OCI-LY1 (cell line): ENCODE measurements at regions not wholly inside any gene's neighbourhood (a gene's known extent, or its start where the extent isn't known, plus 50 kb on each side); places are given as distances from the start of the nearest gene placed in this dataset.

Experiments used
- H2AFZ ChIP-seq: fragments of 200-600 bp; sonication (generic), shearing (Covaris generic); 2 replicates; pipeline ENCODE4 v1.6.0; 2014; ENCODE audit warnings: antibody characterized with exemption, mild to moderate bottlenecking, low read length
- H3F3A ChIP-seq: fragments of 200-600 bp; sonication (generic), shearing (Covaris generic); 2 replicates; pipeline ENCODE4 v1.6.0; 2014; ENCODE audit warnings: mild to moderate bottlenecking, antibody characterized with exemption, low read length, moderate library complexity; ENCODE audit not compliant: insufficient read depth
- H3K27ac ChIP-seq: fragments of 200-600 bp; sonication (generic); 2 replicates; pipeline ENCODE4 v1.5.1; 2014; ENCODE audit warnings: low read length, mixed run types, mild to moderate bottlenecking, low read depth; ENCODE audit not compliant: poor library complexity, severe bottlenecking
- H3K27me3 ChIP-seq: fragments of 200-600 bp; sonication (generic); 2 replicates; pipeline ENCODE4 v1.6.0; 2014; ENCODE audit warnings: antibody characterized with exemption, mild to moderate bottlenecking, low read length, moderate library complexity; ENCODE audit not compliant: insufficient read depth
- H3K36me3 ChIP-seq: fragments of 200-600 bp; sonication (generic); 2 replicates; pipeline ENCODE4 v1.6.1; 2014; ENCODE audit warnings: mild to moderate bottlenecking, antibody characterized with exemption, low read length, moderate library complexity, mixed read lengths; ENCODE audit not compliant: insufficient read depth
- H3K4me1 ChIP-seq: fragments of 200-600 bp; sonication (generic); 2 replicates; pipeline ENCODE4 v1.5.1; 2014; ENCODE audit warnings: mild to moderate bottlenecking, low read length, moderate library complexity; ENCODE audit not compliant: insufficient read depth, severe bottlenecking
- H3K4me2 ChIP-seq: fragments of 200-600 bp; sonication (generic), shearing (Covaris generic); 2 replicates; pipeline ENCODE4 v1.6.1; 2014; ENCODE audit warnings: low read length
- H3K4me3 ChIP-seq: fragments of 200-600 bp; sonication (generic); 2 replicates; pipeline ENCODE4 v1.5.1; 2014; ENCODE audit warnings: low read length, low read depth, mild to moderate bottlenecking, mixed read lengths; ENCODE audit not compliant: poor library complexity, severe bottlenecking
- H3K79me2 ChIP-seq: fragments of 200-600 bp; shearing (Covaris generic); 2 replicates; pipeline ENCODE4 v1.6.1; 2016; ENCODE audit warnings: mixed run types, low read length, mixed read lengths; ENCODE audit not compliant: insufficient read depth
- H3K9ac ChIP-seq: fragments of 200-600 bp; sonication (generic), shearing (Covaris generic); 2 replicates; pipeline ENCODE4 v1.6.1; 2014; ENCODE audit warnings: mild to moderate bottlenecking, low read length, mixed read lengths
- H3K9me2 ChIP-seq: fragments of 200-600 bp; sonication (generic), shearing (Covaris generic); 2 replicates; pipeline ENCODE4 v1.6.1; 2014; ENCODE audit warnings: low read depth, mild to moderate bottlenecking, low read length, mixed read lengths
- H3K9me3 ChIP-seq: fragments of 200-600 bp; shearing (Covaris generic); 2 replicates; pipeline ENCODE4 v1.6.1; 2014; ENCODE audit warnings: low read length, mixed read lengths
- H4K20me1 ChIP-seq: fragments of 200-600 bp; sonication (generic), shearing (Covaris generic); 2 replicates; pipeline ENCODE4 v1.6.0; 2016; ENCODE audit warnings: mild to moderate bottlenecking, low read length; ENCODE audit not compliant: insufficient read depth
- EZH2 ChIP-seq: fragments of 200-600 bp; sonication (generic), shearing (Covaris generic); IDR thresholded peaks from 2 replicates; pipeline ENCODE4 v1.8.0; 2017; ENCODE audit warnings: borderline replicate concordance, mixed run types, mild to moderate bottlenecking, antibody characterized with exemption, low read length, moderate library complexity, mixed read lengths
- TF ChIP-seq, protein P1 (sequence below): fragments of 200-600 bp; sonication (generic), shearing (Covaris generic); IDR thresholded peaks from 2 replicates; pipeline ENCODE4 v1.5.1; 2017; ENCODE audit warnings: mild to moderate bottlenecking, antibody characterized with exemption, low read length, moderate library complexity, mixed read lengths

DNA sequence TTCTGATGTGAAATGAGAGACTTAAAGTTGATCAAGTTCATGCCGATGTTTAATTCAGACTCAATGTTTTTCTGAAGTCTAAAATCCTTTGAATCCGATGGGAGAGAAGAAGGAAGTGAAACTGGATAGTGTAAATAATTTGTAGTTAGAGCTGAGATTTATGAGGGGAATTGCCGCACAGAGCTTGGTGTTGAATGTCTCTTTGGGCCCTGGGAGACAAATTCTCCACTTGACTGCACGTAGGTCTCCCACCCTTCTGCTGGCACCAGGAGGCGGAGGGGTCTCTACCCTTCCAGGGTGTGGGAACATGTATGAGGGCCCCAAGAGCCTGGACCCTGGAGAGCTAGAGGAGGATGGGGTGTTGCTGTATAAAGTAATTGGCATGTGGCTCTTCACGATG is 140.8 kb upstream of the SERP2 start:
- no peak overlapping the region for H3K4me3 ChIP-seq
- no peaks in the 10 kb centered on the region for H4K20me1 ChIP-seq
- H3K9me2 ChIP-seq: no peaks in the 10 kb centered on the region
- TF ChIP-seq, protein P1, sequence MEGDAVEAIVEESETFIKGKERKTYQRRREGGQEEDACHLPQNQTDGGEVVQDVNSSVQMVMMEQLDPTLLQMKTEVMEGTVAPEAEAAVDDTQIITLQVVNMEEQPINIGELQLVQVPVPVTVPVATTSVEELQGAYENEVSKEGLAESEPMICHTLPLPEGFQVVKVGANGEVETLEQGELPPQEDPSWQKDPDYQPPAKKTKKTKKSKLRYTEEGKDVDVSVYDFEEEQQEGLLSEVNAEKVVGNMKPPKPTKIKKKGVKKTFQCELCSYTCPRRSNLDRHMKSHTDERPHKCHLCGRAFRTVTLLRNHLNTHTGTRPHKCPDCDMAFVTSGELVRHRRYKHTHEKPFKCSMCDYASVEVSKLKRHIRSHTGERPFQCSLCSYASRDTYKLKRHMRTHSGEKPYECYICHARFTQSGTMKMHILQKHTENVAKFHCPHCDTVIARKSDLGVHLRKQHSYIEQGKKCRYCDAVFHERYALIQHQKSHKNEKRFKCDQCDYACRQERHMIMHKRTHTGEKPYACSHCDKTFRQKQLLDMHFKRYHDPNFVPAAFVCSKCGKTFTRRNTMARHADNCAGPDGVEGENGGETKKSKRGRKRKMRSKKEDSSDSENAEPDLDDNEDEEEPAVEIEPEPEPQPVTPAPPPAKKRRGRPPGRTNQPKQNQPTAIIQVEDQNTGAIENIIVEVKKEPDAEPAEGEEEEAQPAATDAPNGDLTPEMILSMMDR: no peak
- TF ChIP-seq EZH2: no peak
- no peaks in the 10 kb centered on the region for H3K9me3 ChIP-seq
- H3K4me2 ChIP-seq: no peak overlapping the region
- no peaks in the 10 kb centered on the region for H3K79me2 ChIP-seq
- H3K9ac ChIP-seq: no peak overlapping the region
- no peak overlapping the region for H2AFZ ChIP-seq
- H3K27me3 ChIP-seq: no peaks in the 10 kb centered on the region; the same call in none of the 2 replicates
- H3K4me1 ChIP-seq: no peaks in the 10 kb centered on the region
- H3K27ac ChIP-seq: no peak overlapping the region
- H3F3A ChIP-seq: no peaks in the 10 kb centered on the region
- H3K36me3 ChIP-seq: no peaks in the 10 kb centered on the region

DNA sequence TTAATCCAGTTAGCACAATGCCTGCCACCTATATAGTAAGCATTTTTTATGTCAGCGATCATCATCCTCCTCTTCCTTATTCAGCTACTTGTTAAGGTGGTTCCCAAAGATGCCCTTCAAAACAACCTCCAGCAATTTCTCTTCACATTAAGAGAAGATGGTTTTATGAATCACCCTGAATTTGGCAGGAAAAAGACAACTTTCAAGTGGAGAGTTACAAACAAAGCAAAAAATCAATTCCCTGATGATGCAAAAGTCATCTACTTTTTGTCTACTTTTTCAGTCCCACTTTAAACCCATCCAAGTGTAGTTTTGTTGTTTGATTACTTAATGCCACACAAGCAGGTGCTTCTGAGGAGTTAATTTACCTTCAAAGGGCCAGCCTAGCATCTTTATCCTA is 139.1 kb upstream of the SERP2 start:
- H3K27me3 ChIP-seq: no peaks in the 10 kb centered on the region; the same call in none of the 2 replicates
- no peak overlapping the region for H3K4me3 ChIP-seq
- H3K79me2 ChIP-seq: no peaks in the 10 kb centered on the region
- no peaks in the 10 kb centered on the region for H4K20me1 ChIP-seq
- TF ChIP-seq, protein P1: no peak
- no peak for TF ChIP-seq EZH2
- H3K4me2 ChIP-seq: no peak overlapping the region
- H2AFZ ChIP-seq: no peak overlapping the region
- H3K4me1 ChIP-seq: no peaks in the 10 kb centered on the region
- H3F3A ChIP-seq: no peaks in the 10 kb centered on the region
- H3K27ac ChIP-seq: no peak overlapping the region
- H3K9me3 ChIP-seq: no peaks in the 10 kb centered on the region
- no peak overlapping the region for H3K9ac ChIP-seq
- no peaks in the 10 kb centered on the region for H3K36me3 ChIP-seq
- H3K9me2 ChIP-seq: no peaks in the 10 kb centered on the region

DNA sequence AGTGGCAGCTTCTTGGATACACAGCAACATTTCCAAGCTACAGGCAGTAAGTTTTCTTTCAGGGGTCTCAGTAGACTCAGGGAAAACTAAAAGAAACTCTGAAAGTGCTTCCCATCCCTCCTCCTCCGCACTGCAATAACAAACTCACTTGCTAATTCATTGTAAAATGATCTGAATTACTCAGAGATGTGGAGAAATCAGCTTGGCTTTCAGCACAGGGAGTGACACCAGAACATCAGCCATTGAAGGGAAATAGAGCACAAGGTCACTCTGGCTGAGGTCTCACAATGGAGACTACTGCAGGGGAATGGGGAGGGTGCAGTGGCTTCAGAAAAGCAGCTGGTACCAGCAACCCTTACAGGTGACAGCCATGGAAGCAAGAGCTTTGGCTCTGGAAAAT is 137.3 kb upstream of the SERP2 start:
- Histone ChIP-seq H3K9me3 (no peaks in the 10 kb centered on the region), H3K4me2 (no peak overlapping the region), H3K36me3 (no peaks in the 10 kb centered on the region), H3K27me3 (no peaks in the 10 kb centered on the region; the same call in none of the 2 replicates), H3K9me2 (no peaks in the 10 kb centered on the region), H4K20me1 (no peaks in the 10 kb centered on the region), H3K27ac (no peak overlapping the region), H3K9ac (no peak overlapping the region), H3K4me1 (no peaks in the 10 kb centered on the region), H3K4me3 (no peak overlapping the region), H3F3A (no peaks in the 10 kb centered on the region), H3K79me2 (no peaks in the 10 kb centered on the region), H2AFZ (no peak overlapping the region)
- TF ChIP-seq EZH2: no peak
- TF ChIP-seq, protein P1: no peak
